MG63 (cell line): ENCODE measurements at regions not wholly inside any gene's neighbourhood (a gene's known extent, or its start where the extent isn't known, plus 50 kb on each side); places are given as distances from the start of the nearest gene placed in this dataset.

Source experiments
- DNase-seq: peaks from one replicate; pipeline ENCODE4 v3.0.0-alpha.2; 2020
- H3K27me3 ChIP-seq: fragments of 250-450 bp; sonication (Bioruptor Pico); 2 replicates; pipeline ENCODE4 v1.5.1; 2020; ENCODE audit warnings: mild to moderate bottlenecking, moderate library complexity
- H3K36me3 ChIP-seq: fragments of 250-450 bp; sonication (Bioruptor Pico); 2 replicates; pipeline ENCODE4 v1.5.1; 2020; ENCODE audit warnings: mild to moderate bottlenecking, moderate library complexity
- H3K4me3 ChIP-seq: fragments of 250-450 bp; sonication (Bioruptor Pico); 2 replicates; pipeline ENCODE4 v1.5.1; 2020; ENCODE audit warnings: mild to moderate bottlenecking, moderate library complexity
- H3K9me3 ChIP-seq: fragments of 250-450 bp; sonication (Bioruptor Pico); 2 replicates; pipeline ENCODE4 v1.5.1; 2020; ENCODE audit warnings: mild to moderate bottlenecking, moderate library complexity

DNA sequence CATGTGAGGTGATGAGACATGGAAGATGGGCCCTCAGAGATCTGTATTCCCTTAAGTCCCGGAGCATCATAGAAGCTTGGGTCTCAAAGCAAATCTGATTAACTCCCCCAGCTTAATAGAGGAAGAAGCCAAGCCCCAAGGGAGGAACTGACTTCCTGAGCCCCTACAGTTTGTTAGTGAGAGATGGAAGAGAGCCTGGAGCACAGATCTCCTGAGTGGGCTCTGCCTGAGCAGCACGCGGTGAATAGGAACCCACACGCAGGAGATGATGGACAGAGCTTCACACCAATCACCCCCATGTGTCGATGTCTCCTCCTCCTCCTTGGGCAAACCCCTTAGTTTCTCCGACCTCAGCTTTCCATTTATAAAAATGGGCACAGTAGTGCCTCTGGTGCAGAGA, 50.1 kb upstream of the ATP12A start:
- no peak for DNase-seq
- H3K27me3 ChIP-seq = no peaks in the 10 kb centered on the region
- H3K4me3 ChIP-seq = no peak overlapping the region

More for the DNA sequence above, 50.1 kb upstream of the ATP12A start:
- Histone ChIP-seq H3K36me3 (no peaks in the 10 kb centered on the region), H3K9me3 (no peaks in the 10 kb centered on the region)
